Upper lobe of left lung (tissue), 6 donors: ENCODE measurements at regions not wholly inside any gene's neighbourhood (a gene's known extent, or its start where the extent isn't known, plus 50 kb on each side); places are given as distances from the start of the nearest gene placed in this dataset.

ENCODE experiments used
- ATAC-seq, 2 donors: fragments of 200-7000 bp; cut with Tn5 transposase; one replicate each; pipeline ENCODE4 v1.9.1; 2022; ENCODE audit warnings: mild to moderate bottlenecking in 2 of 2, moderate library complexity in 2 of 2; ENCODE audit not compliant: low FRiP score in 2 of 2
- DNase-seq, 2 donors: peaks; one replicate each; pipeline ENCODE4 v3.0.0-alpha.2; 2019 to 2020
- H3K27ac ChIP-seq, 4 donors: fragments of 200-600 bp; sonication (generic); one replicate each; pipeline ENCODE4 v1.5.1; 2016 to 2019
- H3K27me3 ChIP-seq, 4 donors: fragments of 200-600 bp; sonication (generic); one replicate each; pipeline ENCODE4 v1.5.1; 2017 to 2019
- H3K36me3 ChIP-seq, 4 donors: fragments of 200-600 bp; sonication (generic); one replicate each; pipeline ENCODE4 v1.5.1; 2016 to 2019
- H3K4me1 ChIP-seq, 4 donors: fragments of 200-600 bp; sonication (generic); one replicate each; pipeline ENCODE4 v1.5.1; 2018 to 2019
- H3K4me3 ChIP-seq, 4 donors: fragments of 200-600 bp; sonication (generic); one replicate each; pipeline ENCODE4 v1.5.1; 2017 to 2019; ENCODE audit warnings: mild to moderate bottlenecking in 2 of 4, moderate library complexity in 1 of 4
- H3K9me3 ChIP-seq, 4 donors: fragments of 200-600 bp; sonication (generic); one replicate each; pipeline ENCODE4 v1.5.1; 2018 to 2019
- EP300 ChIP-seq, 4 donors: sonication (generic); formaldehyde crosslinking; IDR thresholded peaks; one replicate each; pipeline ENCODE4 v1.5.1; 2017; ENCODE audit warnings: antibody characterized with exemption in 4 of 4, control low read depth in 2 of 4
- POLR2A ChIP-seq, 4 donors: fragments of 450-650 bp; IDR thresholded peaks; one replicate each; pipeline ENCODE4 v1.5.1; 2016 to 2017; ENCODE audit warnings: antibody characterized with exemption in 4 of 4, mild to moderate bottlenecking in 2 of 4
- POLR2AphosphoS5 ChIP-seq, 2 donors: sonication (generic); formaldehyde crosslinking; IDR thresholded peaks; one replicate each; pipeline ENCODE4 v1.5.1; 2017; ENCODE audit warnings: antibody characterized with exemption in 2 of 2
- WGBS, 2 donors: methylation state at CpG; one replicate each; pipeline ENCODE4 v1.1.5; 2017 to 2018; 5-methylcytosine and 5-hydroxymethylcytosine counted together
- TF ChIP-seq, protein P1 (sequence below), 6 experiments: fragments of 450-650 bp in 4 of 6; fragments of 200-600 bp in 2 of 6; sonication (generic) in 2 of 6; IDR thresholded peaks; one replicate each; pipeline ENCODE4 v1.5.1; 2016 to 2019; ENCODE audit warnings: antibody characterized with exemption in 6 of 6
- donor health status: DM: no; HTN: no; CAD: no; lungs with moderate emphysema.
- donor health status: DM: no; HTN: yes; CAD: no; lungs with severe emphysema.

DNA sequence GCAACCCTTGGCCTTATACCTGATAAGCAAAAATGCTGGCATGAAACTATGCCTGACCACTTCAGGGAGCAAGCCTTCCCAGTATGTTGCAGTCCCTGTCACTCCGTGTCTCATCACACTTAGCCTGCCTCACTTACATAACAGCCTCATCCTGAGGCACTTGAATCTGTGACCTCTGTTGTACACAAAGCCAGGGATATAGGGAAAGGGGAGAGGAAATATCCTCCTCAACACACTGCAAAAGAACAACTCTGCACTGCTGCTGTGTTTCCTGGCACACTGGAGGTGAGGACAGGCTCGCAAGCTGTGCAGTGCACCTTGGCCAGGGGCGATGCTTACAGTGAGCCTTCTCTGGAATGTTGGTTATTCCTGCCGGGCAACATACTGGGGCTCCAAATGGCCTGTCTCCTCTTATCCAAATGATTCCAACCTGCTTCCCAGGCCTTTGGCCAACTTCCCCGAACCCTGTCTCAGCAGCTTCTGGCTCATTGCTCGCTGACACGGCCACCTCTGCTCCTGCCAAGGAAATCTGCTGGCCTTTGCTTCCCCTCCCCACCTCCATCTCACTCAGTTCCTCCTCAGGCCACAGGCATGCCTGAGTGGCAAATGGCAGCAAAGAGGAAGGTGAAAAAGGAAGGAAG, 109.2 kb downstream of the CD47 start:
- TF ChIP-seq, protein P1, sequence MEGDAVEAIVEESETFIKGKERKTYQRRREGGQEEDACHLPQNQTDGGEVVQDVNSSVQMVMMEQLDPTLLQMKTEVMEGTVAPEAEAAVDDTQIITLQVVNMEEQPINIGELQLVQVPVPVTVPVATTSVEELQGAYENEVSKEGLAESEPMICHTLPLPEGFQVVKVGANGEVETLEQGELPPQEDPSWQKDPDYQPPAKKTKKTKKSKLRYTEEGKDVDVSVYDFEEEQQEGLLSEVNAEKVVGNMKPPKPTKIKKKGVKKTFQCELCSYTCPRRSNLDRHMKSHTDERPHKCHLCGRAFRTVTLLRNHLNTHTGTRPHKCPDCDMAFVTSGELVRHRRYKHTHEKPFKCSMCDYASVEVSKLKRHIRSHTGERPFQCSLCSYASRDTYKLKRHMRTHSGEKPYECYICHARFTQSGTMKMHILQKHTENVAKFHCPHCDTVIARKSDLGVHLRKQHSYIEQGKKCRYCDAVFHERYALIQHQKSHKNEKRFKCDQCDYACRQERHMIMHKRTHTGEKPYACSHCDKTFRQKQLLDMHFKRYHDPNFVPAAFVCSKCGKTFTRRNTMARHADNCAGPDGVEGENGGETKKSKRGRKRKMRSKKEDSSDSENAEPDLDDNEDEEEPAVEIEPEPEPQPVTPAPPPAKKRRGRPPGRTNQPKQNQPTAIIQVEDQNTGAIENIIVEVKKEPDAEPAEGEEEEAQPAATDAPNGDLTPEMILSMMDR (IDR thresholded peaks at IDR 0.05): no peak
- TF ChIP-seq EP300 (IDR thresholded peaks at IDR 0.05): no peak
- TF ChIP-seq POLR2AphosphoS5 (IDR thresholded peaks at IDR 0.05): no peak
- TF ChIP-seq POLR2A (IDR thresholded peaks at IDR 0.05): no peak
- Histone ChIP-seq H3K9me3 (no peaks in the 10 kb centered on the region), H3K27me3 (no peaks in the 10 kb centered on the region), H3K4me3 (no peak overlapping the region), H3K4me1 (peaks cover 5 to 22% (median 16%) of the 10 kb centered on the region in 4 donors), H3K36me3 (no peaks in the 10 kb centered on the region), H3K27ac (peak overlapping the region in 1 of 4 donors; percentile 12)
- 45 to 48% methylated on average over 5 to 7 of the region's 7 CpGs for WGBS, 2 donors
- ATAC-seq (peak; percentile 16 to 76), DNase-seq (peak in 1 of 2 donors; percentile 33)

DNA sequence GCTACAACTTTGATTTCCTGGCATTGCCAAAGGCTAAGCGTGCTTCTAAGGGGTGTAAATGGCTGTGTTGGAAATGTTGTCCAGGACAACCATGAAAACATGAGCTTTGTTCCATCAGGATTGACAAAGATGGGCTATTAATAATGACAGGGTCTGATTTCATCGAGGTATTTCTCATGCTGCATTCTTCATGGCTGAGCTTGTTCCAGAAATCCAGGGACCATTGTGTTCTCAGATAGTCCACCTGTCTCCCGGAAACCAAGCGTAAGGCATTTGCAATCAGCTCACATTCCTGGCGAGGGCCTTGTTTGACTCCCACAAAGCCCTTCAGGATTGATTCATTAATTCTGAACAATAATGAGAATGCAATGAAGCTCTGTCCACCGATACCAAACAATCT, 111.3 kb downstream of the CD47 start:
- 89 to 97% methylated on average over 6 of the region's 6 CpGs for WGBS, 2 donors
- H3K36me3 ChIP-seq: no peaks in the 10 kb centered on the region

DNA sequence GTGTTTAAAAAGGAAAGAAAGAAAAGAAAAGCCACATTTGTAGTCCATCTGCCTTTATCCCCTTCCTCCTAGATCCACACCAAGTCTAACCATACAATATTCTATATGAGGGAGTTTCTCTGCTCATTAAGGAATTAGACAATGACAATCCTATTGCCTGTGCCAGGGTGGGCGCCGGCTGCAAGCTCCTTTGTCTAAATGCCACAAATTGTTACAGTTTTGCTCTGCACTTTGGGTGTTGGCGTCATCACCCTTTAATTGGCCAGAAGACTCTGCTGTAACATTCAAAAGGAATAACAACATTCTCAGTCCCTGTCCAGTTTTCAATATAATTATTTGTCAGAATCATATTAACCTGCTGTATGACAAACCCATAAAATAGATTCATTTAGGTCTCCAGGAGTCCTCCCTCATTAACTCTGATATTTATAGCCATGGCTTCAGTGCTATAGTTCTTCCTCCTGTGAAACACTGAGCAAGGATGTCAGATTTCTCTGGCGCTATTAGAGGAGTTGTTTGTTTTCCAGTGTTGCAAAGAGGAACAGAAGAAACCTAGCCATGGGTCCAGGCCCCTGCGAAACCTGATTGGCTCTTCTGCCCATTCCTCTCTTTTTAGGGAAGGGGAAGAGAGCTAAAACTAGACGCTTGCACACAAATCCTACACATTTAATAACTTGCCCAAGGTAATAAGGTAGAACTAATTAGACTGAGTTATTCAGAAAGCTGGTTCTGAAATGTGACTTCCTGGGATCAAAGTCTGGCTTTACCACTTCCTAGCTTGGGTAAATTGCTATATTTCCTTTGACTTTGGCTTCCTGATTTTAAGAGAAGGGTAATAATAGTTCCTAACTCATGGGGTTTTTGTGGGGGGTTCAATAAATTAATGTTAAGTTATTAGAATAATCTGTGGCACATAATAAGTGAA, 112.4 kb downstream of the CD47 start:
- H3K36me3 ChIP-seq: no peaks in the 10 kb centered on the region
- H3K4me1 ChIP-seq: peaks cover 0 to 9% (median 8%) of the 10 kb centered on the region in 4 donors
- no peak overlapping the region for H3K4me3 ChIP-seq
- H3K27me3 ChIP-seq: no peaks in the 10 kb centered on the region
- no peaks in the 10 kb centered on the region for H3K9me3 ChIP-seq
- TF ChIP-seq, protein P1 (IDR thresholded peaks at IDR 0.05): no peak
- TF ChIP-seq EP300 (IDR thresholded peaks at IDR 0.05) (no peak), POLR2AphosphoS5 (IDR thresholded peaks at IDR 0.05) (no peak), POLR2A (IDR thresholded peaks at IDR 0.05) (no peak)
- DNase-seq (no peak), ATAC-seq (no peak)
- H3K27ac ChIP-seq: no peak overlapping the region
- WGBS, 2 donors: 85 to 88% methylated on average over 6 of the region's 6 CpGs

More for the DNA sequence above, 111.3 kb downstream of the CD47 start:
- TF ChIP-seq POLR2AphosphoS5 (IDR thresholded peaks at IDR 0.05) (no peak), POLR2A (IDR thresholded peaks at IDR 0.05) (no peak), EP300 (IDR thresholded peaks at IDR 0.05) (no peak)
- TF ChIP-seq, protein P1 (IDR thresholded peaks at IDR 0.05): no peak
- H3K4me1 ChIP-seq: peaks cover 0 to 9% (median 8%) of the 10 kb centered on the region in 4 donors
- no peak for DNase-seq
- H3K27ac ChIP-seq: no peak overlapping the region
- H3K27me3 ChIP-seq: no peaks in the 10 kb centered on the region
- H3K9me3 ChIP-seq: no peaks in the 10 kb centered on the region
- H3K4me3 ChIP-seq: no peak overlapping the region
- ATAC-seq: no peak

DNA sequence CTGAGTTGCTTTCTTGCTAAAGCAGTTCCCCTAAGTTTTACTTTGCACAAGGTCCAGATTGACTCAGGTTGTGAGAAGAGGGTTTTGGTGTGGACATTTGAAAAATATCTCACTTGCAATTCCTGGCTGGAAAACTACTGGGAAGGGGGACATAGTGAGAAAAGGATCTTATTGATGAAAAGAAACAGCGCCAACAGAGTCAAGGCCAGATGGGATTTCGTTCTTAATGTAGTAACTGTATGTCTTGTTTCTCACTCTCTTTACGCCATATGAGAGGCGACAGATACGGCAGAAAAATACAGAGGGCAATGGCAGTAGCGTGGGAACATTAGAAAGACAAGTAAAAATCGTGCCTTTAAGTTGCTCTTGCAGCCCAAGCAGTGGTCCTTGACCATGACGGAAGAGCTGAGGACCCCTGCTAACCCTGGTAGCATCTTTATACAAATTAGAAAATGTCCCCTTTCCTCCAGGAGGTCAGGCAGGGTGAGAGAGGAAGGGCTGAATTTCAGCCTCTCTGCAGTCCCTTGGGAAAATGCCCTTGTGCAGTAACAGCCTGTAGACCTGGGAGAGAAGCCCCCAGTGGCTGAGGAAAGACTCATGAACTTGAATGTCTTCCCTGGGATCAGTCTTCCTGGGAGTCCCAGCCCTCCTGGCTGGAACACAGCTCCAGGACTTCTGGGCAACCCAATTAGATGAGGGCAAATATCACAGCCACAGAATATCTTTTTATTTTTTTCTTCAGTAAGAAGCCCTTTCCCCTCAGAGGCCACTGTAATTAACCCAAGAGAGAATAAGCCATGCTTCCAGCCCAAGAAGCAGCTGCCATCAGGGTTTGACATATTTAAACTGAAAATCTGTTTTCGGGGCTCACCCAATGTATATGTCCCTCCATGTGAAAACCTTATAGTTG, 113.4 kb downstream of the CD47 start:
- Histone ChIP-seq H3K9me3 (no peaks in the 10 kb centered on the region), H3K4me1 (peaks cover 0 to 9% (median 8%) of the 10 kb centered on the region in 4 donors), H3K4me3 (no peak overlapping the region), H3K27me3 (no peaks in the 10 kb centered on the region), H3K27ac (no peak overlapping the region), H3K36me3 (no peaks in the 10 kb centered on the region)
- 95 to 96% methylated on average over 9 of the region's 9 CpGs for WGBS, 2 donors
- DNase-seq: no peak
- ATAC-seq: no peak
- TF ChIP-seq POLR2AphosphoS5 (IDR thresholded peaks at IDR 0.05) (no peak), EP300 (IDR thresholded peaks at IDR 0.05) (no peak), POLR2A (IDR thresholded peaks at IDR 0.05) (no peak)
- TF ChIP-seq, protein P1 (IDR thresholded peaks at IDR 0.05): no peak
